Neural progenitor cell (in vitro differentiated cells): ENCODE measurements at regions not wholly inside any gene's neighbourhood (a gene's known extent, or its start where the extent isn't known, plus 50 kb on each side); places are given as distances from the start of the nearest gene placed in this dataset.

ENCODE experiments used
- EZH2 ChIP-seq: fragments of 200-600 bp; sonication (generic); IDR thresholded peaks from 2 replicates; pipeline ENCODE4 v1.6.1; 2017; ENCODE audit warnings: antibody characterized with exemption, mild to moderate bottlenecking, moderate library complexity
- EZH2phosphoT487 ChIP-seq: fragments of 200-600 bp; sonication (generic); IDR thresholded peaks from 2 replicates; pipeline ENCODE4 v1.6.1; 2017; ENCODE audit warnings: antibody characterized with exemption
- TF ChIP-seq, protein P1 (sequence below): fragments of 200-600 bp; sonication (generic); IDR thresholded peaks from 2 replicates; pipeline ENCODE4 v1.5.1; 2017; ENCODE audit warnings: antibody characterized with exemption, mild to moderate bottlenecking

GRCh38 chr20:34172926-34173325 lies 60.9 kb upstream of the EIF2S2 start:
- TF ChIP-seq, protein P1, sequence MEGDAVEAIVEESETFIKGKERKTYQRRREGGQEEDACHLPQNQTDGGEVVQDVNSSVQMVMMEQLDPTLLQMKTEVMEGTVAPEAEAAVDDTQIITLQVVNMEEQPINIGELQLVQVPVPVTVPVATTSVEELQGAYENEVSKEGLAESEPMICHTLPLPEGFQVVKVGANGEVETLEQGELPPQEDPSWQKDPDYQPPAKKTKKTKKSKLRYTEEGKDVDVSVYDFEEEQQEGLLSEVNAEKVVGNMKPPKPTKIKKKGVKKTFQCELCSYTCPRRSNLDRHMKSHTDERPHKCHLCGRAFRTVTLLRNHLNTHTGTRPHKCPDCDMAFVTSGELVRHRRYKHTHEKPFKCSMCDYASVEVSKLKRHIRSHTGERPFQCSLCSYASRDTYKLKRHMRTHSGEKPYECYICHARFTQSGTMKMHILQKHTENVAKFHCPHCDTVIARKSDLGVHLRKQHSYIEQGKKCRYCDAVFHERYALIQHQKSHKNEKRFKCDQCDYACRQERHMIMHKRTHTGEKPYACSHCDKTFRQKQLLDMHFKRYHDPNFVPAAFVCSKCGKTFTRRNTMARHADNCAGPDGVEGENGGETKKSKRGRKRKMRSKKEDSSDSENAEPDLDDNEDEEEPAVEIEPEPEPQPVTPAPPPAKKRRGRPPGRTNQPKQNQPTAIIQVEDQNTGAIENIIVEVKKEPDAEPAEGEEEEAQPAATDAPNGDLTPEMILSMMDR, result no peak
- TF ChIP-seq EZH2, result no peak
- TF ChIP-seq EZH2phosphoT487, result no peak
